HEK293 (cell line): ENCODE measurements at regions not wholly inside any gene's neighbourhood (a gene's known extent, or its start where the extent isn't known, plus 50 kb on each side); places are given as distances from the start of the nearest gene placed in this dataset.

ENCODE experiments used
- CTCF ChIA-PET: fragments of 350-600 bp; formaldehyde crosslinking; extraction: SDS; loops from one replicate; lab custom pipeline; 2021; ENCODE audit warnings: antibody characterized with exemption; lab: Yijun Ruan, JAX
- POLR2A ChIA-PET: fragments of 300-600 bp; formaldehyde crosslinking; extraction: SDS; loops from one replicate; lab custom pipeline; 2020; ENCODE audit warnings: antibody characterized with exemption, inconsistent platforms; lab: Yijun Ruan, JAX
- H3K27ac ChIP-seq: fragments of 200-500 bp; sonication (Bioruptor generic); 2 replicates; pipeline ENCODE4 v1.5.1; 2014; ENCODE audit warnings: low read depth, low read length, control low read depth, inconsistent platforms; ENCODE audit errors: extremely low read depth
- H3K36me3 ChIP-seq, 2 experiments: fragments of 200-500 bp in 1 of 2; sonication (Bioruptor generic) in 1 of 2; 1 replicate in 1 of 2; 2 replicates in 1 of 2; pipeline ENCODE4 v1.5.1; 2014 to 2017; ENCODE audit warnings: inconsistent platforms in 2 of 2, low read length in 2 of 2; ENCODE audit not compliant: control insufficient read depth in 2 of 2, insufficient read depth in 1 of 2
- H3K4me1 ChIP-seq: fragments of 200-500 bp; sonication (Bioruptor generic); 2 replicates; pipeline ENCODE4 v1.5.1; 2014; ENCODE audit warnings: mild to moderate bottlenecking, low read length, inconsistent platforms; ENCODE audit not compliant: control insufficient read depth, insufficient read depth
- H3K4me3 ChIP-seq: 2 replicates; pipeline ENCODE4 v1.5.1; 2011; ENCODE audit warnings: low read depth, mild to moderate bottlenecking, control low read depth, low read length, moderate library complexity
- H3K9me3 ChIP-seq: fragments of 200-500 bp; sonication (Bioruptor generic); 2 replicates; pipeline ENCODE4 v1.5.1; 2014; ENCODE audit warnings: low read depth, low read length, inconsistent platforms; ENCODE audit not compliant: control insufficient read depth, insufficient read depth
- BCL11A ChIP-seq: fragments of 450-650 bp; formaldehyde crosslinking; IDR thresholded peaks from 2 replicates; pipeline ENCODE4 v1.5.1; 2016; ENCODE audit warnings: low read depth, missing biosample characterization, missing genetic modification characterization
- FEZF1 ChIP-seq: fragments of 450-650 bp; formaldehyde crosslinking; IDR thresholded peaks from 2 replicates; pipeline ENCODE4 v1.5.1; 2016; ENCODE audit warnings: missing biosample characterization, missing genetic modification characterization
- HOXC10 ChIP-seq: sonication (generic); formaldehyde crosslinking; IDR thresholded peaks from 2 replicates; pipeline ENCODE4 v1.8.1; 2023; ENCODE audit warnings: mild to moderate bottlenecking, missing genetic modification reagents
- KLF16 ChIP-seq: fragments of 450-650 bp; formaldehyde crosslinking; IDR thresholded peaks from 2 replicates; pipeline ENCODE4 v1.5.1; 2017; ENCODE audit warnings: missing biosample characterization, missing genetic modification characterization
- OSR2 ChIP-seq: fragments of 450-650 bp; formaldehyde crosslinking; IDR thresholded peaks from 2 replicates; pipeline ENCODE4 v1.5.1; 2016; ENCODE audit warnings: missing biosample characterization, missing genetic modification characterization
- SP7 ChIP-seq: fragments of 450-650 bp; formaldehyde crosslinking; IDR thresholded peaks from 2 replicates; pipeline ENCODE4 v1.5.1; 2016; ENCODE audit warnings: missing biosample characterization, missing genetic modification characterization
- TCF7L2 ChIP-seq: IDR thresholded peaks from 2 replicates; pipeline ENCODE4 v1.6.1; 2011; ENCODE audit warnings: low read depth, mild to moderate bottlenecking, inconsistent platforms, low read length, moderate library complexity, borderline replicate concordance
- YY2 ChIP-seq: fragments of 450-650 bp; formaldehyde crosslinking; IDR thresholded peaks from 2 replicates; pipeline ENCODE4 v1.5.1; 2016; ENCODE audit warnings: missing biosample characterization, missing genetic modification characterization
- ZBTB8A ChIP-seq: fragments of 450-650 bp; formaldehyde crosslinking; IDR thresholded peaks from 2 replicates; pipeline ENCODE4 v1.5.1; 2016; ENCODE audit warnings: missing biosample characterization, missing genetic modification characterization
- ZIC2 ChIP-seq: fragments of 450-650 bp; formaldehyde crosslinking; IDR thresholded peaks from 2 replicates; pipeline ENCODE4 v1.5.1; 2016; ENCODE audit warnings: missing biosample characterization, missing genetic modification characterization
- ZNF155 ChIP-seq: fragments of 450-650 bp; formaldehyde crosslinking; IDR thresholded peaks from 2 replicates; pipeline ENCODE4 v1.5.1; 2016; ENCODE audit warnings: missing biosample characterization, missing genetic modification characterization
- ZNF202 ChIP-seq: fragments of 450-650 bp; formaldehyde crosslinking; IDR thresholded peaks from 2 replicates; pipeline ENCODE4 v1.5.1; 2016; ENCODE audit warnings: missing biosample characterization, missing genetic modification characterization, borderline replicate concordance
- ZNF211 ChIP-seq: fragments of 450-650 bp; formaldehyde crosslinking; IDR thresholded peaks from 2 replicates; pipeline ENCODE4 v1.5.1; 2016; ENCODE audit warnings: low read depth, missing biosample characterization, missing genetic modification characterization
- ZNF324 ChIP-seq: fragments of 450-650 bp; formaldehyde crosslinking; IDR thresholded peaks from 2 replicates; pipeline ENCODE4 v1.5.1; 2016; ENCODE audit warnings: missing biosample characterization, missing genetic modification characterization
- ZNF335 ChIP-seq: fragments of 450-650 bp; formaldehyde crosslinking; conservative IDR thresholded peaks from 2 replicates; pipeline ENCODE4 v1.5.1; 2016; ENCODE audit warnings: missing biosample characterization, missing genetic modification characterization
- ZNF514 ChIP-seq: fragments of 450-650 bp; formaldehyde crosslinking; IDR thresholded peaks from 2 replicates; pipeline ENCODE4 v1.5.1; 2016; ENCODE audit warnings: missing biosample characterization, missing genetic modification characterization
- ZNF544 ChIP-seq: fragments of 450-650 bp; formaldehyde crosslinking; IDR thresholded peaks from 2 replicates; pipeline ENCODE4 v1.5.0; 2017; ENCODE audit warnings: missing biosample characterization, missing genetic modification characterization
- ZNF600 ChIP-seq: fragments of 450-650 bp; formaldehyde crosslinking; IDR thresholded peaks from 2 replicates; pipeline ENCODE4 v1.5.1; 2016; ENCODE audit warnings: missing biosample characterization, missing genetic modification characterization
- ZNF707 ChIP-seq: fragments of 450-650 bp; formaldehyde crosslinking; IDR thresholded peaks from 2 replicates; pipeline ENCODE4 v1.5.1; 2016; ENCODE audit warnings: missing biosample characterization, missing genetic modification characterization
- ZNF830 ChIP-seq: fragments of 450-650 bp; IDR thresholded peaks from 2 replicates; pipeline ENCODE4 v1.5.0; 2018; ENCODE audit warnings: missing biosample characterization, missing genetic modification characterization, low read depth, mild to moderate bottlenecking, moderate library complexity
- ZNF843 ChIP-seq: fragments of 450-650 bp; formaldehyde crosslinking; IDR thresholded peaks from 2 replicates; pipeline ENCODE4 v1.5.1; 2016; ENCODE audit warnings: missing biosample characterization, missing genetic modification characterization
- ZSCAN23 ChIP-seq: fragments of 450-650 bp; formaldehyde crosslinking; IDR thresholded peaks from 2 replicates; pipeline ENCODE4 v1.5.1; 2016; ENCODE audit warnings: missing biosample characterization, missing genetic modification characterization
- TF ChIP-seq, protein P1 (sequence below): fragments of 450-650 bp; formaldehyde crosslinking; IDR thresholded peaks from 2 replicates; pipeline ENCODE4 v1.5.1; 2017; ENCODE audit warnings: missing biosample characterization, missing genetic modification characterization
- TF ChIP-seq, protein P2 (sequence below): fragments of 450-650 bp; formaldehyde crosslinking; IDR thresholded peaks from 2 replicates; pipeline ENCODE4 v1.5.1; 2017; ENCODE audit warnings: missing biosample characterization, mild to moderate bottlenecking, missing genetic modification characterization, moderate library complexity
- TF ChIP-seq, protein P3 (sequence below): fragments of 450-650 bp; formaldehyde crosslinking; IDR thresholded peaks from 2 replicates; pipeline ENCODE4 v1.5.1; 2016; ENCODE audit warnings: missing biosample characterization, missing genetic modification characterization

DNA sequence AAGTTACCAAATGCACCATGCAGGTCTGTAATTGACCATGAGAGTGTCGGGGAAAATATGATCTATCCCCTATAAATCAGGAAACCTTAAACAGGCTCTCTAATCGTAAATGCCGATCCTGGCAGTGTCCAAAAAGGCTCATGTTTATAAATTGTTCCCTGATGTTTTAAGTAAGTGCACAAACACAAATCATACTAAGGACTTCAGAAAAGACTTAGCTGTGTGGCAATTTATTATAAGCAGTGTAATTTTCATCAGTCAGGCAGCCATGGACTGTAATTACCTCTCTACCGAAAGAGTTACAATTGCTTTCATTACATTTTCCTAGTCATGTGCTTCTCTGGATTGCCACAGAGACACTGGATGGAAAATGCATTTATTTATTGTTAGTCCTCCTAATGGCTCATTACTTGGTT is 73.4 kb upstream of the COX10 start (continued):
- TF ChIP-seq TCF7L2 (0 out of 2 replicates have a peak, but pooled peaks have one; percentile 34), ZNF324 (tag by site-specific recombination) (no peak), ZSCAN23 (tag by site-specific recombination) (no peak), ZNF544 (no peak), ZNF202 (tag by site-specific recombination) (no peak), FEZF1 (tag by site-specific recombination) (peak; percentile 83), ZNF211 (tag by site-specific recombination) (no peak)

DNA sequence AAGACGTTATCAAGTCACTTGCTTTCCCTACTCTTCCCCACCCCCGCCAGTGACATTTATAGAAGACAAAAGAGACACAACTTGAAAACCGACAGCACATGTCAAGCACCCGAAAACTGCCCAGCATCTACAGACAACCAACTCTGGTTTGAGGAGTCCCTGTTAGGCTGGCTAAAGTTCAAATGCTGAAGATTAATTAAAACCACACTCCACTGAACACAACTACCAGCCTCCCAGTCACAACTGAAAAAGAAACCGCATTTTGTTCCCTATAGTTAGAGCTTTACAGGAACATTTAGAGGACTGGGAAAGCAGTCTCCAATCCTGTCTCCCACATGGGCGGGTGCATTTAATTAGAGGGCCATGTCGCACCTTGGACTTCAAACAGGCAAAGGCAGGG is 73.0 kb upstream of the COX10 start:
- TF ChIP-seq ZIC2 (no peak), SP7 (tag by site-specific recombination) (0 out of 2 replicates have a peak, but pooled peaks have one; percentile 44)
- TF ChIP-seq, protein P1, sequence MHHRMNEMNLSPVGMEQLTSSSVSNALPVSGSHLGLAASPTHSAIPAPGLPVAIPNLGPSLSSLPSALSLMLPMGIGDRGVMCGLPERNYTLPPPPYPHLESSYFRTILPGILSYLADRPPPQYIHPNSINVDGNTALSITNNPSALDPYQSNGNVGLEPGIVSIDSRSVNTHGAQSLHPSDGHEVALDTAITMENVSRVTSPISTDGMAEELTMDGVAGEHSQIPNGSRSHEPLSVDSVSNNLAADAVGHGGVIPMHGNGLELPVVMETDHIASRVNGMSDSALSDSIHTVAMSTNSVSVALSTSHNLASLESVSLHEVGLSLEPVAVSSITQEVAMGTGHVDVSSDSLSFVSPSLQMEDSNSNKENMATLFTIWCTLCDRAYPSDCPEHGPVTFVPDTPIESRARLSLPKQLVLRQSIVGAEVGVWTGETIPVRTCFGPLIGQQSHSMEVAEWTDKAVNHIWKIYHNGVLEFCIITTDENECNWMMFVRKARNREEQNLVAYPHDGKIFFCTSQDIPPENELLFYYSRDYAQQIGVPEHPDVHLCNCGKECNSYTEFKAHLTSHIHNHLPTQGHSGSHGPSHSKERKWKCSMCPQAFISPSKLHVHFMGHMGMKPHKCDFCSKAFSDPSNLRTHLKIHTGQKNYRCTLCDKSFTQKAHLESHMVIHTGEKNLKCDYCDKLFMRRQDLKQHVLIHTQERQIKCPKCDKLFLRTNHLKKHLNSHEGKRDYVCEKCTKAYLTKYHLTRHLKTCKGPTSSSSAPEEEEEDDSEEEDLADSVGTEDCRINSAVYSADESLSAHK (tag by site-specific recombination) = peak; percentile 40; the same call in 1 of the 2 replicates
- Histone ChIP-seq H3K9me3 (no peaks in the 10 kb centered on the region), H3K27ac (no peak overlapping the region; the same call in 1 of the 2 replicates), H3K4me3 (no peak overlapping the region), H3K36me3 (no peaks in the 10 kb centered on the region), H3K4me1 (peaks cover 14% of the 10 kb centered on the region)
- CTCF ChIA-PET = no interaction called here
- POLR2A ChIA-PET = no interaction called here

DNA sequence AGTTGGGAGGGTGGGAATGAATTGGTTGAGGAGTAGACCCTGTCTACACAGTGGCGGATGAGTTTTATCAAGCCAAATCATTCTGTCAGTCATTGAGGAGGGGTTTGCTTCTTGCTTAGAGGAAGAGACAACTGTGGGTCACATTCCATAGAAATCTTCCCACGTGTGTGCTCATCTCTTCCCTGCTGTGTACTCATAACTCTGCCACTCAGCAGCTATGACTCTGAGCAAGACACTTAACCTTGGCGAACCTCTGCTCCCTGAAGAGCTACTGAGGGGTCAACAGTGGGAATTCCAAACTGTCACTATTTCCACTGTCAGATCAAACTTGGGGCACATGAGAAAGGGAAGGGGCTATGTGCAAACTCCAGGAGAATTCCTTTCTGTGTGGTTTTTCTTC is 72.6 kb upstream of the COX10 start:
- TF ChIP-seq ZNF514 (tag by site-specific recombination) (no peak), ZNF600 (tag by site-specific recombination) (no peak), OSR2 (tag by site-specific recombination) (peak; percentile 68), KLF16 (tag by site-specific recombination) (no peak)
- Histone ChIP-seq H3K4me3 (no peak overlapping the region), H3K27ac (no peak overlapping the region), H3K9me3 (no peaks in the 10 kb centered on the region), H3K36me3 (no peaks in the 10 kb centered on the region), H3K4me1 (peaks cover 14% of the 10 kb centered on the region)
- ChIA-PET CTCF (no interaction called here), POLR2A (no interaction called here)

DNA sequence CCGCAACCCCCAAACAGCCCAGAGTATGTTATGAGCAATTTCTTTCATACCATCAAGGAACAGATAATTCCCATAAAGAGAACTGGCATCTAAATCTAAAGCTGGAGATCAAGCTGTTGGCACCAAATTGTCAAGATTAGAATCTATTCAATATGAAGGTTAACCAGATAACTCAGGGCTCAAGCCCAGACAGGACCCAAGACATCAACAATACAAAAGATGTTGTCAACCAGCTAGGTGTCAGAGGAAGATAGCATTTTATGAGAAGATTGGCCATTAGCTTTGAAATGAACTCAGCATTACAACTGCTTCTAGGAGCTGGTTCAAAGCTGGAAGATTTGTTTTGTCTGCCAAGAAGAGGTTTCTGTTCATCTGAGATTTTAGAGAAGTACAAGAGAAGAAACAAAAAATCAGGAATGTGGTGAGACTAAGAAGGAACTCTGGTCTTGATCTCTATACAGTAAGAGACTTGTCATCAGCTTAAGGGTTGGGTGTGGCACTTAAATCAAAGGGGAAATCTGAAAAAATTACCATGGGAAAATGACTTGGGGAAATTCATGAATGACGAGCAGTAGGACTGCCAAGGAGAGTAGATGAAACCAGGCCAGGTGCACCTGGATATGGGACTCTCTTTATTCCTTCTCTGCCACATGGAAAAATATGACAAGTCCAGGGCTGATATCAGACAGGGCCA is 64.2 kb upstream of the COX10 start:
- no peaks in the 10 kb centered on the region for H3K4me1 ChIP-seq
- CTCF ChIA-PET = interaction anchor here (0.6 kb wide), 1 partner anchor 47 kb away, joined by 5 read pairs; no protein-coding TSS in a partner anchor
- no peaks in the 10 kb centered on the region for H3K36me3 ChIP-seq
- POLR2A ChIA-PET = interaction anchor here (0.5 kb wide), 1 partner anchor 32 kb away, joined by 3 read pairs; no protein-coding TSS in a partner anchor
- H3K9me3 ChIP-seq = no peaks in the 10 kb centered on the region
- H3K27ac ChIP-seq = no peak overlapping the region
- H3K4me3 ChIP-seq = no peak overlapping the region
- TF ChIP-seq ZNF843 (tag by site-specific recombination) = no peak
- TF ChIP-seq ZNF830 (tag by site-specific recombination) = no peak
- TF ChIP-seq SP7 (tag by site-specific recombination) = no peak
- TF ChIP-seq HOXC10 (CRISPR knock-in tag) = no peak
- TF ChIP-seq ZBTB8A = no peak
- TF ChIP-seq ZNF155 (tag by site-specific recombination) = no peak
- TF ChIP-seq YY2 (tag by site-specific recombination) = no peak
- TF ChIP-seq ZNF707 (tag by site-specific recombination) = no peak
- TF ChIP-seq ZNF335 = no peak
- no peak for TF ChIP-seq BCL11A (tag by site-specific recombination)
- TF ChIP-seq, protein P2, sequence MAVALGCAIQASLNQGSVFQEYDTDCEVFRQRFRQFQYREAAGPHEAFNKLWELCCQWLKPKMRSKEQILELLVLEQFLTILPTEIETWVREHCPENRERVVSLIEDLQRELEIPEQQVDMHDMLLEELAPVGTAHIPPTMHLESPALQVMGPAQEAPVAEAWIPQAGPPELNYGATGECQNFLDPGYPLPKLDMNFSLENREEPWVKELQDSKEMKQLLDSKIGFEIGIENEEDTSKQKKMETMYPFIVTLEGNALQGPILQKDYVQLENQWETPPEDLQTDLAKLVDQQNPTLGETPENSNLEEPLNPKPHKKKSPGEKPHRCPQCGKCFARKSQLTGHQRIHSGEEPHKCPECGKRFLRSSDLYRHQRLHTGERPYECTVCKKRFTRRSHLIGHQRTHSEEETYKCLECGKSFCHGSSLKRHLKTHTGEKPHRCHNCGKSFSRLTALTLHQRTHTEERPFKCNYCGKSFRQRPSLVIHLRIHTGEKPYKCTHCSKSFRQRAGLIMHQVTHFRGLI (tag by site-specific recombination) = no peak
- TF ChIP-seq, protein P3, sequence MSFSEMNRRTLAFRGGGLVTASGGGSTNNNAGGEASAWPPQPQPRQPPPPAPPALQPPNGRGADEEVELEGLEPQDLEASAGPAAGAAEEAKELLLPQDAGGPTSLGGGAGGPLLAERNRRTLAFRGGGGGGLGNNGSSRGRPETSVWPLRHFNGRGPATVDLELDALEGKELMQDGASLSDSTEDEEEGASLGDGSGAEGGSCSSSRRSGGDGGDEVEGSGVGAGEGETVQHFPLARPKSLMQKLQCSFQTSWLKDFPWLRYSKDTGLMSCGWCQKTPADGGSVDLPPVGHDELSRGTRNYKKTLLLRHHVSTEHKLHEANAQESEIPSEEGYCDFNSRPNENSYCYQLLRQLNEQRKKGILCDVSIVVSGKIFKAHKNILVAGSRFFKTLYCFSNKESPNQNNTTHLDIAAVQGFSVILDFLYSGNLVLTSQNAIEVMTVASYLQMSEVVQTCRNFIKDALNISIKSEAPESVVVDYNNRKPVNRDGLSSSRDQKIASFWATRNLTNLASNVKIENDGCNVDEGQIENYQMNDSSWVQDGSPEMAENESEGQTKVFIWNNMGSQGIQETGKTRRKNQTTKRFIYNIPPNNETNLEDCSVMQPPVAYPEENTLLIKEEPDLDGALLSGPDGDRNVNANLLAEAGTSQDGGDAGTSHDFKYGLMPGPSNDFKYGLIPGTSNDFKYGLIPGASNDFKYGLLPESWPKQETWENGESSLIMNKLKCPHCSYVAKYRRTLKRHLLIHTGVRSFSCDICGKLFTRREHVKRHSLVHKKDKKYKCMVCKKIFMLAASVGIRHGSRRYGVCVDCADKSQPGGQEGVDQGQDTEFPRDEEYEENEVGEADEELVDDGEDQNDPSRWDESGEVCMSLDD (tag by site-specific recombination) = no peak
- no peak for TF ChIP-seq ZSCAN23 (tag by site-specific recombination)
